ENCODE measurements at regions not wholly inside any gene's neighbourhood (a gene's known extent, or its start where the extent isn't known, plus 50 kb on each side); places are given as distances from the start of the nearest gene placed in this dataset.

DNA sequence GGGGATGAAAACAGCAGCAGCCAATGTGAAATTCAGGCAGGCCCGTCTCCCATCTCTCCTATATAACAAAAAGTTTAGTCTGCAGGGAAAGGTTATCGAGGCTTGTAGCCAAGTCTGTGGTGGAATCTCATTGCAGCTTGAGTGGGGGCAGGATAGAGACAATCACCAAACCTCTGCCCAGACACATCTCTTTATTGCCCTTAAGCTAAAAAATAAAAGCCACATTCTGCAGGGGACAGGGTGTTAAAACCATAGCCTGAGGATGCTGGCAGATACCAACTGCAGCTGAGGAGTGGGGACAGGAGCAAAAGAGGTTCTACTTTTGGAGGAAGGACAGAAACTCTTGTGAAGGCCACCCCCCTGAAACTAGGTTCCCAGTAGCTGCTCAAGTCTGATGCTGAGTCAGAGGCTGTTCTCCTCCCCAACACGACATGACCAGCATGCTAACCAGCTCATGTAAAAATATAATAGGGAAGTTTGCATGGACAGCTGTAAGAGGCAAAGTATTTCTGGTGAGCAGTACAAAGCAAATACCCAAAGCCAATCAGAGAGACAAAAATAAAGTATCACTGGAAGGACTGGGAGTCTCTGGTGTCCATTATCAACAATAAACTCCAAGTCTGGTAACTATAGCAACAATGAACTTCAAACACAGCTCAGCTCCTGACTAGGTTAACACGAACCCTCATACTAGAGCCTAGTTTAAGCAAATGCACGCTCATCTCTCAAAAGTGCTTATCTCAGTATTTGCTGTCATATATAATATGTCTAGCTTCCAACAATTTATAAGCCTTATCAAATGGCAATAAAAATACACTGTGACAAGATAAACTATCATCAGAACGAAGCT lies 362.2 kb upstream of the SLCO3A1 start:
- TF ChIP-seq POLR2A (IDR thresholded peaks at IDR 0.05) (no peak), POLR2AphosphoS5 (IDR thresholded peaks at IDR 0.05) (no peak)
- TF ChIP-seq, protein P1, sequence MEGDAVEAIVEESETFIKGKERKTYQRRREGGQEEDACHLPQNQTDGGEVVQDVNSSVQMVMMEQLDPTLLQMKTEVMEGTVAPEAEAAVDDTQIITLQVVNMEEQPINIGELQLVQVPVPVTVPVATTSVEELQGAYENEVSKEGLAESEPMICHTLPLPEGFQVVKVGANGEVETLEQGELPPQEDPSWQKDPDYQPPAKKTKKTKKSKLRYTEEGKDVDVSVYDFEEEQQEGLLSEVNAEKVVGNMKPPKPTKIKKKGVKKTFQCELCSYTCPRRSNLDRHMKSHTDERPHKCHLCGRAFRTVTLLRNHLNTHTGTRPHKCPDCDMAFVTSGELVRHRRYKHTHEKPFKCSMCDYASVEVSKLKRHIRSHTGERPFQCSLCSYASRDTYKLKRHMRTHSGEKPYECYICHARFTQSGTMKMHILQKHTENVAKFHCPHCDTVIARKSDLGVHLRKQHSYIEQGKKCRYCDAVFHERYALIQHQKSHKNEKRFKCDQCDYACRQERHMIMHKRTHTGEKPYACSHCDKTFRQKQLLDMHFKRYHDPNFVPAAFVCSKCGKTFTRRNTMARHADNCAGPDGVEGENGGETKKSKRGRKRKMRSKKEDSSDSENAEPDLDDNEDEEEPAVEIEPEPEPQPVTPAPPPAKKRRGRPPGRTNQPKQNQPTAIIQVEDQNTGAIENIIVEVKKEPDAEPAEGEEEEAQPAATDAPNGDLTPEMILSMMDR (IDR thresholded peaks at IDR 0.05): no peak
